ENCODE measurements at regions not wholly inside any gene's neighbourhood (a gene's known extent, or its start where the extent isn't known, plus 50 kb on each side); places are given as distances from the start of the nearest gene placed in this dataset.

- Histone ChIP-seq H3K27me3 (ENCODE audit: control insufficient read depth in 1 of 2, insufficient read depth in 2 of 2, low read length in 2 of 2) (peaks cover 0 to 4% of the 10 kb centered on the region in 2 experiments; a peak in 2 of 5 replicates), H2AFZ (ENCODE audit: low read length) (no peak overlapping the region), H3K9ac (ENCODE audit: insufficient read depth, low read depth, low read length) (no peak overlapping the region), H3K4me3 (replicated peaks in 1 of 3; ENCODE audit: insufficient read depth in 1 of 3, low read depth in 2 of 3, low read length in 3 of 3) (no peak overlapping the region), H3K27ac (ENCODE audit: extremely low read length, insufficient read depth, low read length) (no peak overlapping the region), H3K4me1 (ENCODE audit: insufficient read depth, low read length) (peaks cover 15% of the 10 kb centered on the region; the same call in 1 of the 2 replicates), H4K20me1 (ENCODE audit: insufficient read depth, low read length) (no peaks in the 10 kb centered on the region), H3K36me3 (replicated peaks in 1 of 2; ENCODE audit: control insufficient read depth in 1 of 2, insufficient read depth in 2 of 2, low read length in 2 of 2) (no peaks in the 10 kb centered on the region), H3K79me2 (ENCODE audit: insufficient read depth, low read length) (no peaks in the 10 kb centered on the region), H3K4me2 (ENCODE audit: low read depth, low read length) (no peak overlapping the region), H3K9me3 (ENCODE audit: low read length) (no peaks in the 10 kb centered on the region)
- DNase-seq (ENCODE audit: low spot score), result no peak
- FAIRE-seq, result no peak
- in situ Hi-C loops (cut with HindIII; ENCODE audit: extremely low pct_ligation_motif_present, low pct_unique_long_range_greater_than_20kb), result no loop called here
- intact Hi-C loops (cut with micrococcal nuclease; ENCODE audit: unreplicated experiment), result no loop called here
- ChIA-PET POLR2A (no interaction called here), CTCF (ENCODE audit: low intra/inter-chr PET ratio, low total read pairs) (no interaction called here)
- WGBS (ENCODE audit: low lambda C conversion rate), result 20% methylated on average over 9 of the region's 9 CpGs
- no TSS peak for BruUV-seq (replicated peaks)
- no peak for ATAC-seq
- TF ChIP-seq LBX2 (CRISPR knock-in tag; IDR thresholded peaks at IDR 0.05; ENCODE audit: borderline replicate concordance) (no peak), ZBTB46 (CRISPR knock-in tag; IDR thresholded peaks at IDR 0.05; ENCODE audit: borderline replicate concordance) (no peak), ELK4 (CRISPR knock-in tag; IDR thresholded peaks at IDR 0.05; ENCODE audit: borderline replicate concordance) (no peak), ZNF256 (CRISPR knock-in tag; conservative IDR thresholded peaks at IDR 0.05) (no peak), MEIS1 (CRISPR knock-in tag; IDR thresholded peaks at IDR 0.05; ENCODE audit: borderline replicate concordance) (no peak), JARID2 (CRISPR knock-in tag; IDR thresholded peaks at IDR 0.05; ENCODE audit: insufficient replicate concordance) (no peak), HOXA7 (CRISPR knock-in tag; IDR thresholded peaks at IDR 0.05) (no peak), KDM1A (CRISPR knock-in tag; IDR thresholded peaks at IDR 0.05) (no peak), RFX3 (CRISPR knock-in tag; IDR thresholded peaks at IDR 0.05) (no peak), ZMAT3 (CRISPR knock-in tag; conservative IDR thresholded peaks at IDR 0.05) (no peak), ZBTB10 (CRISPR knock-in tag; IDR thresholded peaks at IDR 0.05; ENCODE audit: borderline replicate concordance) (no peak), NFYB (CRISPR knock-in tag; IDR thresholded peaks at IDR 0.05) (no peak), PHF5A (CRISPR knock-in tag; IDR thresholded peaks at IDR 0.05; ENCODE audit: low read depth, unreplicated experiment) (no peak), HMGXB4 (CRISPR knock-in tag; IDR thresholded peaks at IDR 0.05; ENCODE audit: borderline replicate concordance in 1 of 2, low read depth in 1 of 2) (no peak), IRX3 (CRISPR knock-in tag; IDR thresholded peaks at IDR 0.05; ENCODE audit: borderline replicate concordance, low read depth) (no peak), RFXAP (CRISPR knock-in tag; IDR thresholded peaks at IDR 0.05; ENCODE audit: borderline replicate concordance) (no peak), MXD4 (CRISPR knock-in tag; IDR thresholded peaks at IDR 0.05) (no peak), ZNF101 (CRISPR knock-in tag; IDR thresholded peaks at IDR 0.05; ENCODE audit: borderline replicate concordance, low read depth) (no peak)
Observed at GRCh38 chr18:7305416-7305815, 74.5 kb downstream of the LRRC30 start.
